ENCODE measurements at regions not wholly inside any gene's neighbourhood (a gene's known extent, or its start where the extent isn't known, plus 50 kb on each side); places are given as distances from the start of the nearest gene placed in this dataset.

DNA sequence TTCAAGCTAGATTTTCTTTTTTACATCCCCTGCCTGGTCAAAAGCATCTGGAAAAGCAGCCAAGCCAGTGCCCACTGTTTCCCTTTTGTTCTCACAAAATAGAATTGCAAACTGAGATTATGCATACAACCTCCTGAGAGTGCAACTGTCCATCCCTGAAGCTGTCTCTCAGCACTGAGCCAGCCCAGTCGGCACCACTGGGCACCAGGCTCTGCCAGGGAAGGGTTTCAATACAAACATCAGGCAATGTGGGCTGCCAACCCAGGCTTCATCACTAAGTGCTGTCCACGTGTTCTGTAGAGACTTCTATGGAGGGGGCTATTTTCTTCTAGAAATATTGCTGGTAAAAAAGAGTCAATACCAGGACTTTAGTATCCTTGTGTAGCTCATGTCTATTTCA lies 356.3 kb upstream of the TBL1XR1 start:
- no peak for DNase-seq (ENCODE audit: extremely low read depth in 1 of 2, low read depth in 1 of 2)

DNA sequence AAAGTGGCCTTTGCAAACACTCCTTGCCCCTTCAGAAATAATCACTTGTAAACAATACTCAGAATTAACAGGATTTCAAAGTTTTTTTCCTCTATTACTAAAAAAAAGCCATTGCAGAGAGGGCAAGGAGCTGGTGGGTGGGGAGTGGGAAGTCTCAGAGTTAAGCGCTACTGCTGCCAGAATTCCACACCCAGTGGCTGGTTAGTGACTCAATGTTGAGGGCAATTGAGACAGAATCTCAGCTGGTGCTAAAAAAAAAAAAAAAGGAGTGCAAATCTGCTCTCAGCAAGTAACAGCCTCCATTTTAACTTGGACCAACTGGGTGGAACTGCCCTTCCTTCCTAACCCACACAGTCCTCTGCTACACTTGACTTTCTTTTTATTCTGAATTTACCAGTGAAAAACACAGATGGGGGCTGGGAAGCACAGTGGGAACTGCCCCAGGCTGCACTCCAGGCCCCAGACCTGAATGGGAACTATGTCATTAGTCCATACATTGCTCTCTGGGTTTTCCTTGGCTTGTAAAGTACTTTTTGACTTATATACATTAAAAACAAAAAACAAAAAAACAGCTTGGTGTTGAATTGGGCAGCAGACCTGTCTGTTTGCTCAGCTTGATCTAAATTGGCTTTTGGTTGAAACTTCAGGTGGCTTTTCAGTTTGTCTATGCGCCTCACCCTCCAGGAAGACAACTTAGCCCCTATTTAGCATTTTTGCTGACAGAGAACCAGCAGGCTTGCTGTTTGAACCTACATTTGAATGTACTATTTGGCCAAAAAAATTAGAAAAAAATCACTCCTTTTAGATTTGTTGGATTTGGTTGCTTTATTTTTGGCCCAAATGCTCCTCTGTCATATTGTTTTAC lies 357.8 kb upstream of the TBL1XR1 start:
- no peak for DNase-seq (ENCODE audit: extremely low read depth in 1 of 2, low read depth in 1 of 2)

DNA sequence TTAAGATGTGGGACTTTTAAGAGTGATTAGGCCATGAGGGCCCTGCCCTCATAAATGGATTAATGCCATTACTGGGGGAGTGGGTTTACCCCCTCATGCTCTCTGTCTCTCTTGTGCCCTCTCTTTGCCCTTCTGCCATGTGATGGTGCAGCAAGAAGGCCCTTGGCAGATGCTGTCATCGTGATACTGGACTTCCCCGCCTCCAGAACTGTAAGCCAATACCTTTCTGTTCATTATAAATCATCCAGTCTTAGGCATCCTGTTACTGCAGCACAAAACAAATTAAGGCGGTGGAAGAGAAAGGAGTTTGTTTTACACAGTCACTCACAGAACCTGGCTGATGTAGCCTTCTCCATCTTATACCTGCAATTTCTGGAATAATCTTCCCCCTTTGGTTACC lies 360.3 kb upstream of the TBL1XR1 start:
- no peak for DNase-seq (ENCODE audit: extremely low read depth in 1 of 2, low read depth in 1 of 2)

DNA sequence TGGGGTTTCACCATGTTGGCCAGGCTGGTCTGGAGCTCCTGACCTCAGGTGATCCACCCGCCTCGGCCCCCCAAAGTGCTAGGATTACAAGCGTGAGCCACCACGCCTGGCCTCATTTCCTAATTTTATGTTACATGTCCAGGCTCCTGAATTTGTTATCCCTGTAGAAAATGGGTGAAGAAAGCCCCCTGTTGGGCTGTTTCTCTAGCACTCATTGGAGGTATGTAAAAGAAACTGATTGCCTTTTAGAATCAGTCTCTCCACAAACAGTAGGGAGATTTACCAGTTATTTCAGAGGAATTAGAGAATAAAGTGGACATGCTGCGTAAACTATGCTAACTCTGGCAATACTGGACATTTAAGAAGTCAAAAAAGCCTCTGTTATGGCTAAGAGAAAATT lies 364.1 kb upstream of the TBL1XR1 start:
- no peak for DNase-seq (ENCODE audit: extremely low read depth in 1 of 2, low read depth in 1 of 2)

DNA sequence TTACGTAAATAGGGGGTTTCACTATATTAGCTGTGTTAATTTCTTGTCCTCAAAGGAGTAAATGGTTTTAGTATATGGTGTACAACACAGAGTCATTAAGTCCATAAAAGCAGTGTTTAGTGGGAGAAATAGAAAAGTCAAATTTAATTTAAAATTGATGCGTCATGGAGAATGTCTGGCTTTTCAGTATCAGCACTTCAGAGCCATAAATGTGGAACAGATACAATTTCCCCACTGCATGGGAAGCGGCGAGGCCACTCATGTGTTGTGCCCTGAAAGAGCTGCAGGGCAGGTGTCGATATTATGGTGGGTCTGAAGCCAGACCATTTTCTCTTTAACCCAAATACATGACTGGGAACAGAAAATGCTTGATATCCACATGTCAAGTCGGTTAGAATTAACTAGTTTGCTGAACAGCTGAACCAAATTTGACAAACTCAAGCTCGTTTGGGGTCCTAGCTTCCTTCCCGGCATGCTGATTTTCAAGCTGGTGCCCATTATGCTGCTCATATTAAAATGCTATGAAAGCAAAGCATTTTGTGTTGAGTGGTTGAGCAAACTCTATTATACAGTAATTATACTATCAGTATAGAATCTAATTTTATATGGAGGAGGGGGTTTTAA lies 364.6 kb upstream of the TBL1XR1 start:
- no peak for DNase-seq (ENCODE audit: extremely low read depth in 1 of 2, low read depth in 1 of 2)

DNA sequence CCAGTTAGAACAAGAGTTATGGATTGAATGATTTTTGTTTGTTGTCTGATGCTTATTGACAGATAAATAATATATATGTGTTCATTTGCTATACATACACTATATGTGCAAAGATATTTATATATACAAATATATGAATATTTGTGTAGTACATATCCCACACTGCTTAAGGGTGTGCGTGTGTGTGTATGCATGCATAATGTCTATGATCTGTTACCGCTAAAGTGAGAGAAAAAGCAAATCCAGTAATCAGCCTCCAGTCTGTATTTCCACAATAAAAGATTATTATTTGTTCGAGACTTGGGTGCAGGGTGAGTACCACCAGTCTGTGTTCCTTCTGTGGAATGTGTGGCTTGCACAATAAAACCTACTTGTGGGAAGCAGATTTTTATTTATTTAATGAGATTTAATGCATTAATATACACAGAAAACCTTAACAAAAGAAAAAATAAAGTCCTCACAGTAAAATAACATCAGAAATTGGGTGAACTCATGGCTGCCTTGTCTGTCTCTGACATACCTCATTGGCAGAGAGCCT lies 366.0 kb upstream of the TBL1XR1 start:
- no peak for DNase-seq (ENCODE audit: extremely low read depth in 1 of 2, low read depth in 1 of 2)

DNA sequence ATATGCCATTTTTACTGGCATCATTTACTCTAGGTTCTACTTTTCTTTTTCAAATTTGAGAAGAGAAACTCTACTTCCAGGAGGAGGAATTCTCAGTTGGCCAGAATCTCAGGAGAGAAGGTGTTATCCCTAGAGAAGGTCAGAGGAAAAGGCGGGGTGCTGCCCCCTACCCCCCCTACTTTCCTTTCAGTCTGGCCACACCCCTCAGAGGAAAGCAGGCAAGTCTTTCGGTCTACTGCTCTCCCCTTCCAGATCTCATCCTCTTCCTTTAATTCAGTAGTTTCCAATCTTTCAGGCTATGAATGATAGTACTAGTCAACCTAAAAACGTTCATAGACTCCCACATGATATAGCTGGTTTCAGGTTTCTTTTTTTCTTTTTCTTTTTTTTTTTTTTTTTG lies 366.5 kb upstream of the TBL1XR1 start:
- DNase-seq (ENCODE audit: extremely low read depth in 1 of 2, low read depth in 1 of 2) = no peak

DNA sequence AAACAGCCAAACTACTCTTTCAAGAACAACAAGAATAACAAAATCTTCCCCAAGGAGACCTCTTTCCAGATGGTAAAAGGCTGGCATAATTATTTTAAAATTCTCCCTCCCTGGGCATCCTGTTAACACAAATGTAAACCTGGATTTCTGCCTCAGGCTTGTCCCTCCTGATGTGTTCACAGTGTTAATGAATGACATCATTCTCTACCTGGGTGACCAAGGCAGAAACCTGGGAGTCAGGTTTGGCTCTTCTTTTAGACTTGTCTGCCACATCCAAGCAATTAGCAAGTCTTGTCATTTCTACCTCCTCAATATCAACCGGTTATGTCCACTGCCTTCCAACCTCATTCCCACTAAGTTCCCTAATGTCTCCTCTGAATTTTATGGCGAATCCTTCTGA lies 368.7 kb upstream of the TBL1XR1 start:
- DNase-seq (ENCODE audit: extremely low read depth in 1 of 2, low read depth in 1 of 2) = no peak

DNA sequence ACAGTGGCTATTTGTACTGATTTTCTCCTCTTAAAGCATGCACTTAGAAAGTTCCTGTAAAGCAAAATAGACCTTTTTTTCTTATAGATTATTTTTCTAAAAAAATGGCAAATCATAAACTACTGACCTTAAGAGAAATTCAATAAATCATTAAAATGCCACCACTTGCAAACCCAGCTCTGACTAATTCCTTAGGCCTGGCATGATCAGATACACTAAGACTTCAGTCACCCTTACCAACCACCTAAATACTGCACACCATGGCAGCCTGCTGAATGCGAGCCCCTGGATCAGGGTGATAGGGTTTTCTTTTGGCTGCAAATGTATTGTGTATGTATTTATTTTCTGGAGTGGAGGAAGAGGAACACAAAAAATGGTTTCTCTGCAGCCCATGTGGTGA lies 370.6 kb upstream of the TBL1XR1 start:
- no peak for DNase-seq (ENCODE audit: extremely low read depth in 1 of 2, low read depth in 1 of 2)

DNA sequence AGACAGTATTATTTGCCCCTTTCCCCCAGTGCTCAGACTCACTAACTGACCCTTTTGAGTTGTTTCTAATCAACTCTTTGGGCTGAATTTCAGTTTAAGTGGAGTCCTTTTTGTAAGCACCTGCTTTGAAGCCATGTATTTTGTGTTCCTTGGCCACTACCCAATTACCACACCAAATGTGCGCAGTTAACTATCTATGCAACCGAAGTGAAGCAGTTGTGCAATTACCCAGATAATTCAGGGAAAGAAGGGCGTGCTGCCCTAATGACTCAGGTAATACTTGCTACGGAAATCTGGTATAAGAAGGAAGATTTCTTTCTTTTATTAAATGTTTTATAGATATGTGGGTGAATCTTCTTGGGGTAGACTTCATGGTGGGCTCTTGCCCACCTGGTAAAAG lies 371.9 kb upstream of the TBL1XR1 start:
- no peak for DNase-seq (ENCODE audit: extremely low read depth in 1 of 2, low read depth in 1 of 2)

DNA sequence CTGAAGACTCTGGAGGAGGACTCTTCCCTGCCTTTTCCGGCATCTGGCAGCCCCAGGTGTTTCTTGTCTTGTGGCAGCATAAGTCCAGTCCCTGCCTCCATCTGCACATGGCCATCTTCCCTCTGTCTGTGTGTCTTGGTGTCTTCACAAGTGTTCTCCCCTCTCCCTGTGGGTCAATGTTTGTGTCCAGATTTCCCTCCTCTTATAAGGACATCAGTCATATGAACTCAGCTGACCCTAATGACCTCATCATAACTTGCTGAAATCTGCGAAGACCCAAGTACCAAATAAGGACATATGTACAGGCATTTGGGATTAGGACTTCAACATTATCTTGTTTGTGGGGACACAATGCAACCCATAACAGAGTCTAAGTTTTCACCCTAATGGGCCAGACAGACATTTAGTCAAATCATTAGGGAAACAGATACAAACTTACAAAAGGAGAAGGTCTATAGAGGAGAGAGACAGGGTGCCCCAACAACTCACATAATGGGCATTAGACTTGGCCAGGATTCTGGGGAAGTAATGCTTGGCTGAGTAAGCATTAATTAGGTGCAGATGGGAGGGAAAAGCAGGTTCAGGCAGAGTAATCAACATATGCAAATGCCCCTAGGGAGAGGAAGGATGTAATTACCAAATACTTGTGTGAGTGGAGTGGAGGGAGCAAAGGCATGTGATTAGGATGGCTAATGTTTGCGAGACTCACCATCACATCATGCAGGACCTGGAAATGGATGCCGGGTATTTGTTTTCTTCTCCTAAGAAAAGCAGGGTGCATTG lies 372.8 kb upstream of the TBL1XR1 start:
- DNase-seq (ENCODE audit: extremely low read depth in 1 of 2, low read depth in 1 of 2) = no peak

DNA sequence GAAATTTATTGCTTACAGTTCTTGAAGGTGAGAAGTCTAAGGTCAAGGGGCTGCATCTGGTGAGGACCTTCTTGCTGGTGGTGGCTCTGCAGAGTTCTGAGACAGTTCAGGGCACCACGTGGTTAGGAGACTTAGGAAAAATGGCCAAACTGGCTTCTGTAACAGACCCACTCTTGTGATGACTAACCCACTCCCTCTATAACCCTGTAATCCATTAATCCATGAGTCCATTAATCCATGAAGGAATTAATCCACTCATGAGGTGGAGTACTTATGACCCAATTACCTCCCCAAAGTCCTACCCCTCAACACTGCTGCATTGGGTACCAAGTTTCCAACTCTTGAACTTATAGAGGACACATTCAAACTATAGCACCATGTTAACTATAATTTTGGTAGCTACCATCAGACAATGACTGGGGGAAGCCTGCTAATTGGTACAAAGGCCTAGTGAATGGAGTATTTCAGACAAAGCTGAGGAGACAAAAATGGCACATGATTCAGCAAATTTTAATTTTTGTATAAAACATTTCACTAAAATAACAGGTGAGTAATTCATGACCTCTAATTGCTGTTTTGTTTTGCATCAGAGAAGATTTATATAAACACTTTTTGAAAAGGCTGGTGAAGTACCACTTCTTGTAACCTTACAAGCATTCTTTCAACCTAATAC lies 374.1 kb upstream of the TBL1XR1 start:
- no peak for DNase-seq (ENCODE audit: extremely low read depth in 1 of 2, low read depth in 1 of 2)

DNA sequence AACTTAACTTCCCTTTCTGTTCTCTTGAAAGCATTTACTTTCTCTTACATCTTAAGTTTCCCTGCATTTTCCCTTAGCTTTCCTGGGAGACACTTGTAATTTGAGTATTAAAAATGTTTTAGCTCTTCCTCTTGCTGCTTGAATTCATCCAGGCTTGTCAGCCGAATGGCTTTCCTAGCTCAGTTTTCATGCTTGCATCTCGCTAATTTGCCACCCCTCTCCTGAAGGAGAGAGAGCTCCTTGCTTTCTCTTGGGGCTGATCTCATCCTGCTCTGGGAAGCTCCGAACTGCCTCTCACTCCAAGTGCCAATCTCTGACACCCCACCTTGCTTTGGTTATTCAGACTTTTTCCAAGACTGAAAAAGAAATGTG lies 374.6 kb upstream of the TBL1XR1 start:
- no peak for DNase-seq (ENCODE audit: extremely low read depth in 1 of 2, low read depth in 1 of 2)

DNA sequence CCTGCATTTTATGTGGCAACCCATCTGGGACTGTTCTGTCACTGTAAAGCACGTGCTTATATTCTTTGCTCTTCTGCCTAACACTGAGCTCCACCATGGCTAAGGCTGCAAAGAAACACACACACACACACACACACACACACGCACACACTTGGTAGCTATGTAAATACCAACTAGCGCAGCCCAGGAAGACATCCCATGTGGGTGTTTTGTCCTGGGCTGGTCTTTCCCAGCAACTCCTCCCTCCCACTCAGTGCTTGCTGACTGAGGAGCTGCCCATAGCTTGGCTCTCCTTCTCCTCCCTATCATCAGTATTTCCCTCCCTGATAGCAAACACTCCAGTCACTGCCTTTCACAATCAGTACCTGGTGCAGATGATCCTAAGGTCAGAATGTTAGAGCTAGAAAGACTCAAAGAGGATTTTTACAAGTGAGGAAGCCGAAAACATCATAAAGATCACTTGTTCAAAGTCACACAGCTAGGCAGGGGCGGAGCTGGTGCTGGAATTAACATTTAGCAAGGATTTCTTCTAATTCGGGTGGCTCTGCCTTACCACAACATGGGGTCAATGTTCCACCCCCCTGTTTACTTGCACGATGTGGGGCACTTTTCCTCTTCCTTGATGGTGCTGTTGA lies 377.1 kb upstream of the TBL1XR1 start:
- no peak for DNase-seq (ENCODE audit: extremely low read depth in 1 of 2, low read depth in 1 of 2)

DNA sequence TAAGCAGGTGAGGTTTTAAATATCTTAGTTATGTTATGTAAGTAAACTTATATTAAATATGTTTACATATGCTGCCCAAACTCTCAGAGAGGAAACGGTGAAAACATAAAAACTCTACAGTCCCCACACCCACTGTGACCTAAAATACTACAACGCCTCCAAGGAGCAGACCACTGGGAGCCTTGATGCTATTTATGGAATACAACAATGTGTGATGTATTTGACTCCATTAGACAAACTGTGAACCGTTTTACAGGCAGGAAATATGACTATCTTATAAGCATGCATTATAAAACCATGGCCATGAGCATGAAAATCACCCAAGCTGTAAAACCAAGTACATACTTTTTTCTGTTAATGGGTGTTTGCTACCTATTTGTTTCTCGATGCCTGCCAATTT lies 379.5 kb upstream of the TBL1XR1 start:
- no peak for DNase-seq (ENCODE audit: extremely low read depth in 1 of 2, low read depth in 1 of 2)

DNA sequence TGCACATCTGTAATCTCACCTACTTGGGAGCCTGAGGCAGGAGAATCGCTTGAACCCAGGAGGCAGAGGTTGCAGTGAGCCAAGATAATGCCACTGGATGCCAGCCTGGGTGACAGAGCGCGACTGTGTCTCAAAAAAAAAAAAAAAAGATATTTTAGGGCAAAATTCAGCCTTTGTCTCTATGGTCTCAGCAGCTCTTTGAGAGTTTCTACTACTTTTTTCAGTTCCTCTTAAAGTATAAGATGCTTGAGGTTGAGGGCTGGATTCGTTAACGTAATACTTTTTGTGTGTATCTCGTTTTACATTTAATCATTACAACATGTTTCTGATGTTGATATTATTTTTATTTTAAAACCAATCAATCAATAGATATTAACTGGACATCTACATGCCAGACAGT lies 381.2 kb upstream of the TBL1XR1 start:
- DNase-seq (ENCODE audit: extremely low read depth in 1 of 2, low read depth in 1 of 2) = no peak

DNA sequence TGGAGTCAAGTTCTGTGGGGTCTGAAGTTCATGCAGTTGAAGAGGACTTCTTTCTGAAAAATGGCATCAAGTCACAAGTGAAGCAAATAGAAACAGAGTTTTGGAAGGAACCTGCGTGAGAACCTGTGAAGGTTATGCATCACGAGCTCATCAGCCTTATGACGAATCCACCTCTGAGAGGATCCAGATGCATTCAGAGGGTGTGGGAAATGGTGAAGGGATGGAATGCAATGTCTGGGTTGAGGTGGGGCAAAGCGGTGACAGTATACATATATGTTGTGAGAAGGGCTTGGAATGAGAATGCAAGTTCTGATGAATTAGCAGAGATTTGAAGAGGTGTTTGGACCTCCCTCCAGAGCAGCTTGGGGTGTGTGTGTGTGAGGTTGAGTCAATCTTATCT lies 382.1 kb upstream of the TBL1XR1 start:
- DNase-seq (ENCODE audit: extremely low read depth in 1 of 2, low read depth in 1 of 2) = no peak

DNA sequence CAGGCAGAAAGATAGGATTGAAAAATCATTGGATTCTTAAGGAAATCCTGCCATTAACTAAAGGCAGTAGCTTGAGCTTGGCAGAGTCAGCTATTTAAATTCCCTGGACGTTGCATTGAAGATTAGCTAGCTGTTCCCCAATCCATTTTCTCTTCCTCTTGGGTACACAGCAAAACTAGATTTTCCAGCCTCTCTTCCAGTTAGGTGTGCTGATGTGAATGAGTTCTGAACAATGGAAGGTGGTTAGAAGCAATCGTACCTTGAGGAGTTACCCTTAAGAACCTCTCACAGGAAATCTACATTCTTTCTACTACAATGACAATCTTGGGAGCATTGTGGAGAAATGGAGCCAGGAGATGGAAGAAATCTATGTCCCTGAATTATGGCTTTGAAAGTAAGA lies 383.2 kb upstream of the TBL1XR1 start:
- DNase-seq (ENCODE audit: extremely low read depth in 1 of 2, low read depth in 1 of 2) = no peak

DNA sequence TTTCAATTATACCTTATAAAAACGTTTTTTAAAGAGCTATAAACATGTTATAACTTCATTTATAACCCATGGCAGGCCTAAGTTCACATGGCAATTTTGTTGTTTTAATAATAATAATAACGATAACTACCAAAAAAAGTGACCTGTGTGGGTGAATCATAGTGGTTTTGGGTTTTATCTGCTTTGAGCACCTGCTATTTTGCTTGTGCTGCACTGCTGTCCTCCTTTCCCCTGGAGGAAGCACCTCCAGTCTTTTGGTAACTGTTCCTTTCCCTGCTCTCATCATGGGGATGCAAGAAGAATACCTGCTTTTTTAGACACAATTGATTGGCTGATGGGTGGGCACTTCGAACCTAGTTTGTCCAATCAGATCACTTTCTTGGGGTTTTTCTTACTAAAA lies 388.0 kb upstream of the TBL1XR1 start:
- DNase-seq (ENCODE audit: extremely low read depth in 1 of 2, low read depth in 1 of 2) = no peak

DNA sequence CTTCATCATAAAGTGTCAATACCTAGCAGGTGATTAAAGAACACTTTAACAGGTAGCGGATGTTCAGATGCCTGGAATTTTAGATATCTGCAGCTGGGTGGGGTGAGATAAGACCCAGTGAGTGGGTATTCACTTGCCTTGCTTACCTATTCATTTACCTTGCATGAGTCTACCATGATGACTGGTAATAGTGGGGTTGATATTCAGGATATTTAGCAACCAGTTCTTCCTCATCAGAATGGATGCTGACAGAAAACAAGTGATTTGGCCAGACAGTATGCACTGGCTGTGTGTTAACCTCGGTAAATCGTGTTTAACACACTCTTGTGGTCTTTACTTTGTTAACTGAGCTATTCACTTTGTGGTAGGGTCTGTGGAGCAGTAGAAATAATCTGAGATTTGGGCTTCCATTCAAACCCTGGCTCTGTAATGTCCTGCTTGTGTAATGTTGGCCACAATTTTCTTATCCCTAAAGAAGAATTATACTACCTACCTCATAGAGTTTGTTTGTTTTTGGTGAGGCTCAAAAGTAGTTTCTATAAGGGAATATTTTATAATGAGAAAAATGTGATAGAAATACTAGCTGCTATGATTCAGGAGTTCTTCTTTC lies 391.9 kb upstream of the TBL1XR1 start:
- no peak for DNase-seq (ENCODE audit: extremely low read depth in 1 of 2, low read depth in 1 of 2)
